Duodenal mucosa (tissue), 2 donors: ENCODE measurements at regions not wholly inside any gene's neighbourhood (a gene's known extent, or its start where the extent isn't known, plus 50 kb on each side); places are given as distances from the start of the nearest gene placed in this dataset.
"Not testable (repeated sequence)": the region's sequence is repeated elsewhere in the genome, so short reads cannot be mapped to it uniquely, and the experiment has no call there.

ENCODE experiments used
- H3K27ac ChIP-seq: one replicate; pipeline ENCODE4 v1.7.0; 2013; ENCODE audit warnings: low read depth, low read length
- H3K27me3 ChIP-seq, 2 donors: one replicate each; pipeline ENCODE4 v1.7.0; 2013; ENCODE audit warnings: low read length in 2 of 2, control low read depth in 1 of 2; ENCODE audit not compliant: insufficient read depth in 2 of 2, control insufficient read depth in 1 of 2
- H3K36me3 ChIP-seq, 2 donors: one replicate each; pipeline ENCODE4 v1.7.0; 2013; ENCODE audit warnings: low read length in 2 of 2, control low read depth in 1 of 2; ENCODE audit not compliant: insufficient read depth in 2 of 2, control insufficient read depth in 1 of 2
- H3K4me1 ChIP-seq, 2 donors: one replicate each; pipeline ENCODE4 v1.7.0; 2013; ENCODE audit warnings: low read length in 2 of 2, control low read depth in 1 of 2; ENCODE audit not compliant: insufficient read depth in 2 of 2, control insufficient read depth in 1 of 2
- H3K4me3 ChIP-seq, 2 donors: one replicate each; pipeline ENCODE4 v1.7.0; 2013; ENCODE audit warnings: low read length in 2 of 2, low read depth in 1 of 2
- H3K9ac ChIP-seq, 2 donors: one replicate each; pipeline ENCODE4 v1.7.0; 2013; ENCODE audit warnings: low read length in 2 of 2, low read depth in 1 of 2
- H3K9me3 ChIP-seq, 2 donors: one replicate each; pipeline ENCODE4 v1.7.0; 2013; ENCODE audit warnings: low read length in 2 of 2, control low read depth in 1 of 2; ENCODE audit not compliant: control insufficient read depth in 1 of 2

DNA sequence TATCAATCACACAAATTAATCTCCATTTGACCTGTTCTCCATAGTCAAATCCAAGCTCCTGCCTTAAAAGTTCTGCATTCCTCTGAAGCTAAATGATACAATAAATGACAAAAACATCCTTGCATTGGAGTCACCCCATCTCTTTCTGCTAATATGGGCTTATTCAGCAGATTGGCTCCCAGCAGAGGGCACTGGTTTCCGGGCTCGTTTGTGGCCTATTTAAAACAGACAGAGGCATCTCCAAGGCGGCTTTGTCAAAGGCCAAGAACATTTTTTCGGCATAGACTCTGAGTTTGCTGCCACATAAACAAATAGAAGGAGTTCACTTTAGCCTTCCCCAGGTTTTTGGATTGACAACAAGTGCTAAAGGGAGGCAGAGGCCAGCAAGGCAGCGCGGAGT, 204.4 kb upstream of the RASGRP1 start:
- Histone ChIP-seq H3K9me3 (no peaks in the 10 kb centered on the region), H3K27ac (no peak overlapping the region), H3K27me3 (no peaks in the 10 kb centered on the region), H3K4me3 (no peak overlapping the region), H3K36me3 (no peaks in the 10 kb centered on the region), H3K4me1 (no peaks in the 10 kb centered on the region), H3K9ac (no peak overlapping the region)

DNA sequence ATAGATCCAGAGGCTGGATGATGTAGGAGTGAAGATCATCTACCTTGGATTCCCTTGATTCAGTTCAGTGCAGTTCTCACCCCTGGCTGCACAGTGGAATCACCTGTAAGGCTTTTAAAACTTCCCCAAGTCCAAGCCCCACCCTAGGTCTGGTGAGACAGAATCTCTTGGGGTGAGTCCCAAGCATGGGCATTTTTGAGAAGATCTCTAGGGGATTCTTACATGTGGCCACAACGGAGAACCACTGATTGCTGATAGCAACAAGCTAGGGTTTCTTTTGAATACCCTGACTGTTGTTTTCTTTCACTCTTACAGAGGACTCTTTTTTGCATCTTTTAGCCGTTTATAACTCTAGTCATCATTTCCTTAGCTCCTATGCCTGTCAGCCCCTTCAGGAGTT, 204.9 kb upstream of the RASGRP1 start:
- no peaks in the 10 kb centered on the region for H3K27me3 ChIP-seq
- no peaks in the 10 kb centered on the region for H3K36me3 ChIP-seq
- no peak overlapping the region for H3K4me3 ChIP-seq
- no peaks in the 10 kb centered on the region for H3K4me1 ChIP-seq
- no peak overlapping the region for H3K27ac ChIP-seq
- no peaks in the 10 kb centered on the region for H3K9me3 ChIP-seq
- H3K9ac ChIP-seq, result no peak overlapping the region

DNA sequence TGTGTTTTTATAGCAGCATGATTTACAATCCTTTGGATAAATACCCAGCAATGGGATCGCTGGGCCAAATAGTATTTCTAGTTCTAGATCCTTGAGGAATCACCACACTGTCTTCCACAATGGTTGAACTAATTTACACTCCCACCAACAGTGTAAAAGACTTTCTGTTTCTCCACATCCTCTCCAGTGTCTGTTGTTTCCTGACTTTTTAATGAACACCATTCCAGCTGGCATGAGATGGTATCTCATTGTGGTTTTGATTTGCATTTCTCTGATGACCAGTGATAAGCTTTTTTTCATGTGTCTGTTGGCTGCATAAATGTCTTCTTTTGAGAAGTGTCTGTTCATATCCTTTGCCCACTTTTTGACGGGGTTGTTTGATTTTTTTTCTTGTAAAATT, 209.5 kb upstream of the RASGRP1 start:
- not testable (repeated sequence) for H3K36me3 ChIP-seq, H3K27me3 ChIP-seq, H3K9me3 ChIP-seq, H3K27ac ChIP-seq, H3K4me3 ChIP-seq, H3K9ac ChIP-seq, H3K4me1 ChIP-seq

DNA sequence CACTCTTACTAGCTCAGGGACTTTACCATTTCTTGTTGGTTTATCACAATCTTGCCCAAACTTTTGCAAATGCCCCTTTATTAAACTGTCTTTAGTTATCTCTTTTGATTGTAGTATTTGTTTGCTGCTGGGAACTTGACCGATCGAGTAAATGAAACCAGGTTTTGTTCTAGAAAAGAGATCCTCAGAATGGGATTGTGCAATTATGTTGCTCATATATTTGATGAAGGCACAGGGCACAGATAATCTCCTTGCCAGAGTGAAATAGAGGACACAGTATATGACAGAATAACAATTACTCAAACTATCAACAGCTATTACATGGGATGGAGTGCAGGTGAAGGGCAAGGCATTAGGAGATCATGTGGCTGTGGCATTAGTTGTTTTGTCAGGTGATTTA, 216.6 kb upstream of the RASGRP1 start:
- no peaks in the 10 kb centered on the region for H3K36me3 ChIP-seq
- no peaks in the 10 kb centered on the region for H3K4me1 ChIP-seq
- H3K27ac ChIP-seq, result no peak overlapping the region
- no peak overlapping the region for H3K4me3 ChIP-seq
- H3K9ac ChIP-seq, result no peak overlapping the region
- H3K27me3 ChIP-seq, result no peaks in the 10 kb centered on the region
- no peaks in the 10 kb centered on the region for H3K9me3 ChIP-seq

DNA sequence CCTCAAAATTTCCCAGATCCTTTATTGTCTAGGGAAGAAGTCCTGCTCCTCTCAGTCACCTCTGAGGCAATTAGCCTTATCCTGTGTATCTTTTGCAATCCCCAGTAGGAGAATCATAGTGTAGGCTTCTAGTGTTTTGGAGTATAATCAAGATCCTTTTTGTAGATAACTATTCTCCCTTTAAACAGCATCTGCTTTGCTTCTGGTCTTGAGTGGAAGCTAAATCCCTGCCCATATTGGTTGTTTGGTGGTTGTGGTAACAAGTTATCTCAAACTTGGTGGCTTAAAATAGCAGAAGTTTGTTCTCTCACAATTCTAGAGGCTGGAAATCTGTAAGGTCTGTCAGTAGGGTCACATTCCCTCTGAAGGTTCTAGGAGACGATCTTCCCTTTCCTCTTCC, 217.5 kb upstream of the RASGRP1 start:
- Histone ChIP-seq H3K27me3 (no peaks in the 10 kb centered on the region), H3K36me3 (no peaks in the 10 kb centered on the region), H3K4me1 (no peaks in the 10 kb centered on the region)

DNA sequence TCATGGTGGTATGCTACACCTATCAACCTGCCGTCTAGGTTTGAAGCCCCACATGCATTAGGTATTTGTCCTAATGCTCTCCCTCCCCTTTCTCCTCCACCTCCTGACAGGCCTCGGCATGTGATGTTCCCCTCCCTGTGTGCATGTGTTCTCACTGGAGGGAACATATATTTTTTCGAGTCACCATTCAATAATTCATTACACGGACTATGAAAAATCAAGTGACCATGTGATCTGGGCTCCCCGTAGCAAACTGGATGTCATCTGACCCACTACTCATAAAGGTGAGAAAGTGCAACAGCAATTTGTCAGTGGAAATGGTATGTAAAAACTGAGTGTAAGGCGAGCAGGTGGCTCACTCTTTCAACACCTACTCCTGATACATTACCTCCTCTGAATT, 224.3 kb upstream of the RASGRP1 start:
- H3K9me3 ChIP-seq, result no peaks in the 10 kb centered on the region
- H3K27me3 ChIP-seq, result no peaks in the 10 kb centered on the region
- no peak overlapping the region for H3K9ac ChIP-seq
- H3K36me3 ChIP-seq, result no peaks in the 10 kb centered on the region
- no peak overlapping the region for H3K27ac ChIP-seq
- no peak overlapping the region for H3K4me3 ChIP-seq
- H3K4me1 ChIP-seq, result no peaks in the 10 kb centered on the region

More for the DNA sequence above, 217.5 kb upstream of the RASGRP1 start:
- H3K9ac ChIP-seq, result no peak overlapping the region
- H3K27ac ChIP-seq, result no peak overlapping the region
- no peaks in the 10 kb centered on the region for H3K9me3 ChIP-seq
- no peak overlapping the region for H3K4me3 ChIP-seq

DNA sequence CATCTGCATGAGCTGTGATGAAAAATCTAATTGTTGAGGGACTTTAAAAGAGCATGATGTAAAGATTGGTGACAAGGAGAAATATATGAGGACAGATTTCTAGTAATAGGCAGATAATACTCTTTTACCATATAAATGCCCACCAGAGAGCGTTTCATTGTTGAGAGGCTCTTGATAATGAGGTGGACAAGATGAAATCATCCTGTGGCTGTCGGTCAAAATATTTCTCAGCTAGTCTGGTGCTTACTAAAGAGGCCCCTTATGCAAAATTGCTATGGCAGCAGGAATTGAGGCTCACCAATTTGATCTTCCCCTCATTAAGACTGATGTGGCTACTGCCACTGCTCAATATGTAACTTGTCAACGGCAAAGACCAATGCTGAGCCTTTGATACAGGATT, 225.0 kb upstream of the RASGRP1 start:
- Histone ChIP-seq H3K36me3 (no peaks in the 10 kb centered on the region), H3K9ac (no peak overlapping the region), H3K4me3 (no peak overlapping the region), H3K4me1 (no peaks in the 10 kb centered on the region), H3K27me3 (no peaks in the 10 kb centered on the region), H3K9me3 (no peaks in the 10 kb centered on the region), H3K27ac (no peak overlapping the region)

DNA sequence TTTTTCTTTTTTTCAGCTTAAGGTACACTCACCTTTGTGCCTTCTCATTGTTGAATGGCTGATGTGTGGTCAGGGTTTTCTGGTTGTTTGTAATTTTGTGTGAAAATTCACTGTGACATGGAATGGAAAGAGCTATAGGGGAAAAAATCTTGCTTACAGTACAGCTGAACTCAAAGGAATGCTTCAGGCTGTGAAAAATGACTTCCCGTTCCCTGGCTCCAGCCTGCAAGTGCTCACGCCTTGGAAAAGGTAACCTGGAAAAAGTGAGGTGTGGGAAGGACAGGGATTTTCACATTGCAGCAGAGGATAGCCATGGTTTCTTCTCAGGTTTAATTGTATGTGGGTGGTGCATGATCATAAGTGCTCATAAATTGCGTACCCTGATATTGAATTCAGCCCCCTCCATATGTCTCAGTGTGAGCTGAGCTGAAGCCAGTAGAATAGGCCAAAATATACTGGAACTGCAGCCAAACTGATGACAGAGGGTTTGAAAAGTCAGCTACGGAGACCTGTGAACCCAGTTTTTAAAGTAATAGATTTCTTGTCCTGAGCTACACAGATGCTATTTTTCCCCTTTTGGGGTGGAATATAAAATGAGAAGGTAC, 228.7 kb upstream of the RASGRP1 start:
- Histone ChIP-seq H3K9ac (no peak overlapping the region), H3K36me3 (no peaks in the 10 kb centered on the region), H3K27me3 (no peaks in the 10 kb centered on the region), H3K9me3 (no peaks in the 10 kb centered on the region), H3K4me1 (no peaks in the 10 kb centered on the region), H3K4me3 (no peak overlapping the region), H3K27ac (no peak overlapping the region)

DNA sequence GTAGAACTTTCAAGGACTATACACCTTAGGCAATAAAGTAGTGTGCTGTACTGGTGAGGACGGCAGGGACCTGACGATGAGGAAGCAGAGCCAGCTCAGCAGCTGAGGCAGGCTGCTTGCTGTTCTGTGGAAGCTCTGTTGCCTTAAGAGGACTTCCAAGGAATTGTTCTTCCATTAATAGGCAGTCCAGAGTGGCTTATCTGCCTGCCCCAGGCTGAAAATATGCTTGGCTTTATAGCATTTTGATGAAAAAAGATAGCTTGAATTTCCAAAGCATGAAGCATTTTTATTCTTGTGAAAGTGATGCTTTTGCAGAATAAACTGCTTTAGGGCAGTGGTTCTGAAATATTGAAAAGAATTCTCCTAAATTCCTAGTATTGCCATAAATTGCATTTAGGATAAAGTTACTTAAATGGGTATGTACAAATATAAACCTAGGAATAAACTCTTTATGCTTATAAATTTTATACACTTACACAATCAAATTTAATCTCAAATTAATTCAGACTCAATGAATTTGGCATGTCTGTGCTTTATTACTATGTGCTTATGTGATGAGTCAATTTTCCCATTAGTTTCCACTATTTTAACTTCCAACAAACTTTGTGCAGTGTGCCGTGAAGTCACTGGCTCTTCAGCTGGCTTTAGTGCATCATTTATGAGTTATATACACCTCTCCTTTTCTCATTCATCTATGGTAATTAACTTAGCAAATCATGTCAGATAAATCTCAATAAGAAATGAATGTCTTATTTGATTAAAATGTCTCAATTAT, 231.0 kb upstream of the RASGRP1 start:
- no peak overlapping the region for H3K9ac ChIP-seq
- H3K27ac ChIP-seq, result no peak overlapping the region
- no peaks in the 10 kb centered on the region for H3K36me3 ChIP-seq
- no peak overlapping the region for H3K4me3 ChIP-seq
- no peaks in the 10 kb centered on the region for H3K27me3 ChIP-seq
- no peaks in the 10 kb centered on the region for H3K9me3 ChIP-seq
- H3K4me1 ChIP-seq, result no peaks in the 10 kb centered on the region

DNA sequence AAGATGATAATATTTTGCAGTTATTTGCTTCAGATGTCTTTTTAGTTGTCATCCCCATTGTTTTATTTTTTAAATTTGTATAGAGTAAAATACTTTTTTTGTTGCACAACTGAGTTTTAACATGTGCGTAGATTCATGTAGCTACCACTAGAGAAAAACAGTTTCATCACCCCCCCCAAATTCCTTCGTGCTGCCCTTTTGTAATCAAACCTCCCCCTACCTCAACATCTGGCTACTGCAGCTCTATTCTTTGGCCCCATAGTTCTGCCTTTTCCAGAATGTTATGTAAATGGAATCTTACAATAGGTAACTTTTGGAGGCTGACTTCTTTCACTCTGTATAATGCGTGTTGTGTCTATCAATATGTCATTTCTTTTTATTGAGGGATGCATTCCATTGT, 232.0 kb upstream of the RASGRP1 start:
- no peak overlapping the region for H3K9ac ChIP-seq
- H3K27me3 ChIP-seq, result no peaks in the 10 kb centered on the region
- no peak overlapping the region for H3K27ac ChIP-seq
- H3K4me1 ChIP-seq, result no peaks in the 10 kb centered on the region
- H3K36me3 ChIP-seq, result no peaks in the 10 kb centered on the region
- H3K9me3 ChIP-seq, result no peaks in the 10 kb centered on the region
- no peak overlapping the region for H3K4me3 ChIP-seq
